ENCODE measurements at regions not wholly inside any gene's neighbourhood (a gene's known extent, or its start where the extent isn't known, plus 50 kb on each side); places are given as distances from the start of the nearest gene placed in this dataset.

- no peaks in the 10 kb centered on the region for H3K9me3 ChIP-seq (replicated peaks; ENCODE audit: insufficient read depth, low read length)
- no peaks in the 10 kb centered on the region for H3K4me1 ChIP-seq (ENCODE audit: low read length)
- H3K9me2 ChIP-seq (replicated peaks; ENCODE audit: insufficient read depth, low read length), result no peaks in the 10 kb centered on the region
- no peak for DNase-seq
- no peaks in the 10 kb centered on the region for H3K36me3 ChIP-seq (replicated peaks; ENCODE audit: insufficient read depth, low read length)
- H2AFZ ChIP-seq (ENCODE audit: low read length), result no peak overlapping the region
- no peak overlapping the region for H3K4me3 ChIP-seq (ENCODE audit: low read length)
- no peaks in the 10 kb centered on the region for H3K27me3 ChIP-seq (replicated peaks; ENCODE audit: insufficient read depth, low read length)
- no peaks in the 10 kb centered on the region for H3K79me2 ChIP-seq (ENCODE audit: low read length)
- TF ChIP-seq EZH2phosphoT487 (IDR thresholded peaks at IDR 0.05; ENCODE audit: low read length) (no peak), EZH2 (optimal IDR thresholded peaks at IDR 0.05; ENCODE audit: low read depth, low read length) (no peak), CTCF (IDR thresholded peaks at IDR 0.05; ENCODE audit: low read length) (no peak)
- no peak overlapping the region for H3K9ac ChIP-seq (ENCODE audit: low read length)
- H3F3A ChIP-seq (ENCODE audit: insufficient read depth, low read length), result no peaks in the 10 kb centered on the region
- no peak overlapping the region for H3K27ac ChIP-seq (ENCODE audit: low read length)
- H3K4me2 ChIP-seq (ENCODE audit: low read depth, low read length), result no peak overlapping the region
- H4K20me1 ChIP-seq (ENCODE audit: insufficient read depth, low read length), result no peaks in the 10 kb centered on the region
Observed at GRCh38 chr9:107080130-107080529, 202.9 kb upstream of the RAD23B start.

- no peak overlapping the region for H3K9ac ChIP-seq (ENCODE audit: low read length)
- no peak overlapping the region for H3K4me3 ChIP-seq (ENCODE audit: low read length)
- H3F3A ChIP-seq (ENCODE audit: insufficient read depth, low read length), result no peaks in the 10 kb centered on the region
- no peaks in the 10 kb centered on the region for H3K79me2 ChIP-seq (ENCODE audit: low read length)
- H3K4me2 ChIP-seq (ENCODE audit: low read depth, low read length), result no peak overlapping the region
- H3K4me1 ChIP-seq (ENCODE audit: low read length), result no peaks in the 10 kb centered on the region
- no peak overlapping the region for H2AFZ ChIP-seq (ENCODE audit: low read length)
- no peaks in the 10 kb centered on the region for H3K9me3 ChIP-seq (replicated peaks; ENCODE audit: insufficient read depth, low read length)
- no peaks in the 10 kb centered on the region for H3K9me2 ChIP-seq (replicated peaks; ENCODE audit: insufficient read depth, low read length)
- no peaks in the 10 kb centered on the region for H3K27me3 ChIP-seq (replicated peaks; ENCODE audit: insufficient read depth, low read length)
- TF ChIP-seq CTCF (IDR thresholded peaks at IDR 0.05; ENCODE audit: low read length), result no peak
- TF ChIP-seq EZH2 (optimal IDR thresholded peaks at IDR 0.05; ENCODE audit: low read depth, low read length), result no peak
- no peak for TF ChIP-seq EZH2phosphoT487 (IDR thresholded peaks at IDR 0.05; ENCODE audit: low read length)
- H4K20me1 ChIP-seq (ENCODE audit: insufficient read depth, low read length), result no peaks in the 10 kb centered on the region
- no peak overlapping the region for H3K27ac ChIP-seq (ENCODE audit: low read length)
- DNase-seq, result no peak
- no peaks in the 10 kb centered on the region for H3K36me3 ChIP-seq (replicated peaks; ENCODE audit: insufficient read depth, low read length)
Observed at GRCh38 chr9:107086460-107086859, 196.6 kb upstream of the RAD23B start.

DNA sequence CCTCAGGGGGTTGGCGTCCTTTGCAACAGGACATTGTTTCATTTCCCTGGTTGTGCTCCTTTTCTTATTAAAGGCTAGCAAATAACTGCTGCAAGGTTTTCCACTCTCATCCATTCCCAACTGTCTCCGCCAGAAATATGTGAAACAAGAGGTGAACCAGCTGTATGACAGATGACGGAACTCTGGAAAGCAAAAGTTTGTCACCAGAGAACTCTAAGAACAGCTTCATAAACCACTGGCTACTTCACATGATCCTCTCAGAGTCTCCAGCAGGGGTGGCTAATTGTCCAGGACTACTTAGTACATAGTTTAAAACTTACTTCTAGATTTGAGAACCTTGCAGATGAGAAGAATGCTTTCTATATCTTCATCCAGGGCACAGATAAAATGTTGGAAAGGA lies 195.9 kb upstream of the RAD23B start:
- no peak overlapping the region for H3K4me2 ChIP-seq (ENCODE audit: low read depth, low read length)
- no peak overlapping the region for H3K9ac ChIP-seq (ENCODE audit: low read length)
- H4K20me1 ChIP-seq (ENCODE audit: insufficient read depth, low read length), result no peaks in the 10 kb centered on the region
- no peak overlapping the region for H3K4me3 ChIP-seq (ENCODE audit: low read length)
- H3K9me3 ChIP-seq (replicated peaks; ENCODE audit: insufficient read depth, low read length), result no peaks in the 10 kb centered on the region
- no peak for TF ChIP-seq EZH2phosphoT487 (IDR thresholded peaks at IDR 0.05; ENCODE audit: low read length)
- no peaks in the 10 kb centered on the region for H3K9me2 ChIP-seq (replicated peaks; ENCODE audit: insufficient read depth, low read length)
- H3K79me2 ChIP-seq (ENCODE audit: low read length), result no peaks in the 10 kb centered on the region
- H2AFZ ChIP-seq (ENCODE audit: low read length), result no peak overlapping the region
- DNase-seq, result no peak
- H3K36me3 ChIP-seq (replicated peaks; ENCODE audit: insufficient read depth, low read length), result no peaks in the 10 kb centered on the region
- no peaks in the 10 kb centered on the region for H3K4me1 ChIP-seq (ENCODE audit: low read length)
- H3K27ac ChIP-seq (ENCODE audit: low read length), result no peak overlapping the region
- H3K27me3 ChIP-seq (replicated peaks; ENCODE audit: insufficient read depth, low read length), result no peaks in the 10 kb centered on the region
- H3F3A ChIP-seq (ENCODE audit: insufficient read depth, low read length), result no peaks in the 10 kb centered on the region

- DNase-seq, result no peak
- H4K20me1 ChIP-seq (ENCODE audit: insufficient read depth, low read length), result no peaks in the 10 kb centered on the region
- H2AFZ ChIP-seq (ENCODE audit: low read length), result no peak overlapping the region
- no peaks in the 10 kb centered on the region for H3K36me3 ChIP-seq (replicated peaks; ENCODE audit: insufficient read depth, low read length)
- no peak overlapping the region for H3K4me3 ChIP-seq (ENCODE audit: low read length)
- H3K79me2 ChIP-seq (ENCODE audit: low read length), result no peaks in the 10 kb centered on the region
- no peaks in the 10 kb centered on the region for H3K9me2 ChIP-seq (replicated peaks; ENCODE audit: insufficient read depth, low read length)
- no peaks in the 10 kb centered on the region for H3K27me3 ChIP-seq (replicated peaks; ENCODE audit: insufficient read depth, low read length)
- H3K9ac ChIP-seq (ENCODE audit: low read length), result no peak overlapping the region
- H3K27ac ChIP-seq (ENCODE audit: low read length), result no peak overlapping the region
- H3F3A ChIP-seq (ENCODE audit: insufficient read depth, low read length), result no peaks in the 10 kb centered on the region
- H3K9me3 ChIP-seq (replicated peaks; ENCODE audit: insufficient read depth, low read length), result no peaks in the 10 kb centered on the region
- TF ChIP-seq EZH2phosphoT487 (IDR thresholded peaks at IDR 0.05; ENCODE audit: low read length), result no peak
- no peak for TF ChIP-seq CTCF (IDR thresholded peaks at IDR 0.05; ENCODE audit: low read length)
- no peak for TF ChIP-seq EZH2 (optimal IDR thresholded peaks at IDR 0.05; ENCODE audit: low read depth, low read length)
- H3K4me1 ChIP-seq (ENCODE audit: low read length), result no peaks in the 10 kb centered on the region
- no peak overlapping the region for H3K4me2 ChIP-seq (ENCODE audit: low read depth, low read length)
Observed at GRCh38 chr9:107090218-107090617, 192.9 kb upstream of the RAD23B start.

Measured in MM.1S (cell line).